Keratinocyte (primary cell): ENCODE measurements at regions not wholly inside any gene's neighbourhood (a gene's known extent, or its start where the extent isn't known, plus 50 kb on each side); places are given as distances from the start of the nearest gene placed in this dataset.

ENCODE experiments used
- DNase-seq: peaks from one replicate; pipeline ENCODE4 v3.0.0-alpha.2; 2011; ENCODE audit warnings: low read depth, missing footprints, low spot score
- FAIRE-seq: peaks from 2 replicates; lab custom pipeline; 2011; peaks lifted over from hg19 to GRCh38; lab: Jason Lieb, UNC
- H2AFZ ChIP-seq: 2 replicates; pipeline ENCODE4 v1.6.0; 2012; ENCODE audit warnings: low read length, control low read depth, inconsistent platforms; ENCODE audit not compliant: control insufficient read depth
- H3K27ac ChIP-seq: 2 replicates; pipeline ENCODE4 v1.5.1; 2011; ENCODE audit warnings: low read length; ENCODE audit not compliant: control insufficient read depth, insufficient read depth
- H3K27me3 ChIP-seq: 3 replicates; pipeline ENCODE4 v1.6.0; 2011; ENCODE audit warnings: low read length; ENCODE audit not compliant: control insufficient read depth, insufficient read depth; ENCODE audit errors: extremely low read depth
- H3K36me3 ChIP-seq, 2 experiments: 2 replicates in 1 of 2; 3 replicates in 1 of 2; pipeline ENCODE4 v1.5.1; 2011; ENCODE audit warnings: low read length in 2 of 2, mild to moderate bottlenecking in 1 of 2; ENCODE audit not compliant: control insufficient read depth in 2 of 2, insufficient read depth in 2 of 2; ENCODE audit errors: extremely low read depth in 1 of 2
- H3K4me1 ChIP-seq: 3 replicates; pipeline ENCODE4 v1.5.1; 2011; ENCODE audit warnings: low read length; ENCODE audit not compliant: control insufficient read depth, insufficient read depth; ENCODE audit errors: extremely low read depth
- H3K4me2 ChIP-seq: 3 replicates; pipeline ENCODE4 v1.6.0; 2011; ENCODE audit warnings: low read depth, low read length; ENCODE audit not compliant: control insufficient read depth, insufficient read depth; ENCODE audit errors: extremely low read depth
- H3K4me3 ChIP-seq, 3 experiments: fragments of 200-600 bp in 1 of 3; sonication (generic) in 1 of 3; 2 replicates in 2 of 3; 3 replicates in 1 of 3; pipeline ENCODE4 v1.5.1; 2011 to 2016; ENCODE audit warnings: low read length in 3 of 3, mild to moderate bottlenecking in 3 of 3, control low read depth in 2 of 3, inconsistent platforms in 1 of 3, low read depth in 1 of 3, mixed read lengths in 1 of 3, mixed run types in 1 of 3, moderate library complexity in 1 of 3; ENCODE audit not compliant: control insufficient read depth in 2 of 3, insufficient read depth in 2 of 3; ENCODE audit errors: extremely low read depth in 1 of 3
- H3K79me2 ChIP-seq: 2 replicates; pipeline ENCODE4 v1.6.0; 2012; ENCODE audit warnings: low read length; ENCODE audit not compliant: control insufficient read depth, insufficient read depth
- H3K9ac ChIP-seq: 3 replicates; pipeline ENCODE4 v1.6.0; 2011; ENCODE audit warnings: low read length; ENCODE audit not compliant: control insufficient read depth, insufficient read depth; ENCODE audit errors: extremely low read depth
- H3K9me1 ChIP-seq: 3 replicates; pipeline ENCODE4 v1.6.0; 2011; ENCODE audit warnings: low read length; ENCODE audit not compliant: control insufficient read depth, insufficient read depth; ENCODE audit errors: extremely low read depth
- H3K9me3 ChIP-seq: 2 replicates; pipeline ENCODE4 v1.5.1; 2012; ENCODE audit warnings: low read depth, low read length; ENCODE audit not compliant: control insufficient read depth
- H4K20me1 ChIP-seq: 3 replicates; pipeline ENCODE4 v1.6.0; 2011; ENCODE audit warnings: low read length; ENCODE audit not compliant: control insufficient read depth, insufficient read depth; ENCODE audit errors: extremely low read depth
- EZH2 ChIP-seq: IDR thresholded peaks from one replicate; pipeline ENCODE4 v1.6.1; 2012; ENCODE audit warnings: inconsistent platforms, mild to moderate bottlenecking, low read length, moderate library complexity
- dilution Hi-C: fragments of 300-500 bp; cut with MboI; formaldehyde crosslinking; loops from one replicate; pipeline ENCODE4 v1.7.0; 2020; ENCODE audit warnings: low sequenced_read_pairs; ENCODE audit not compliant: extremely low pct_ligation_motif_present
- TF ChIP-seq, protein P1 (sequence below), 3 experiments: IDR thresholded peaks in 1 of 3; conservative IDR thresholded peaks in 1 of 3; optimal IDR thresholded peaks in 1 of 3; 2 replicates in 2 of 3; 3 replicates in 1 of 3; pipeline versions ENCODE3 to v1.5.1; 2011; ENCODE audit warnings: low read length in 3 of 3, mild to moderate bottlenecking in 3 of 3, moderate library complexity in 2 of 3, control low read depth in 1 of 3, inconsistent platforms in 1 of 3; ENCODE audit not compliant: insufficient read depth in 2 of 3; ENCODE audit errors: extremely low read depth in 1 of 3

DNA sequence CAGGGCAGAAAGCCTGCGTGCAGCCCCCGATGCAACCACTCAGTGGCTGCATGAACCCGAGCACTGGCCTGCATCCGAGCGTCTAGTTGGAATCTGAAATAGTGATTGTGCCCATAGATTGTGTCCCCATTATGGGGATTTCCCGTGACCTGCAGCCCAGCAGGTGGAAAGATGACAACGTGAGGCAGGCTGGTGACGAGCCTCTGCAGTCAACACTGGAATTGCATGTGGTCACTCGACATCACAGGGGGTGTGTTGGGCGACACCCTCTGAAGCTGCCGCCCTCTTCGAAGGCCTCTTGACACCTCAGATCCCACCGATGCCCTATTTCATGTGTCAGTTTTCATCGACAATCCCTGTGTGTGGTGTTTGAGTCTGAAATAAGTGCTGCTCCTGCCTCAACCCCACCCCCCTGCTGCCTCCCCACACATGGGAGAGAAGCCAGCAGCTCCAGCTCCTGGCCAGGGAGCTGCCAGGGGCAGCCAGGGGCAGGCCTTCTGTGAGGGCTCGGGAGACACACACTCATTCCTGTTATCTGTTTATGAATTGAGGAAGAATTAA lies 172.0 kb upstream of the B3GAT1 start:
- Histone ChIP-seq H2AFZ (no peak overlapping the region), H3K27me3 (no peaks in the 10 kb centered on the region), H3K79me2 (no peaks in the 10 kb centered on the region), H3K9me1 (no peaks in the 10 kb centered on the region), H3K36me3 (no peaks in the 10 kb centered on the region), H3K4me1 (no peaks in the 10 kb centered on the region), H3K27ac (no peak overlapping the region), H3K9me3 (no peaks in the 10 kb centered on the region), H3K4me3 (no peak overlapping the region), H3K4me2 (no peak overlapping the region), H4K20me1 (no peaks in the 10 kb centered on the region), H3K9ac (no peak overlapping the region)
- no peak for DNase-seq
- FAIRE-seq = no peak
- TF ChIP-seq, protein P1, sequence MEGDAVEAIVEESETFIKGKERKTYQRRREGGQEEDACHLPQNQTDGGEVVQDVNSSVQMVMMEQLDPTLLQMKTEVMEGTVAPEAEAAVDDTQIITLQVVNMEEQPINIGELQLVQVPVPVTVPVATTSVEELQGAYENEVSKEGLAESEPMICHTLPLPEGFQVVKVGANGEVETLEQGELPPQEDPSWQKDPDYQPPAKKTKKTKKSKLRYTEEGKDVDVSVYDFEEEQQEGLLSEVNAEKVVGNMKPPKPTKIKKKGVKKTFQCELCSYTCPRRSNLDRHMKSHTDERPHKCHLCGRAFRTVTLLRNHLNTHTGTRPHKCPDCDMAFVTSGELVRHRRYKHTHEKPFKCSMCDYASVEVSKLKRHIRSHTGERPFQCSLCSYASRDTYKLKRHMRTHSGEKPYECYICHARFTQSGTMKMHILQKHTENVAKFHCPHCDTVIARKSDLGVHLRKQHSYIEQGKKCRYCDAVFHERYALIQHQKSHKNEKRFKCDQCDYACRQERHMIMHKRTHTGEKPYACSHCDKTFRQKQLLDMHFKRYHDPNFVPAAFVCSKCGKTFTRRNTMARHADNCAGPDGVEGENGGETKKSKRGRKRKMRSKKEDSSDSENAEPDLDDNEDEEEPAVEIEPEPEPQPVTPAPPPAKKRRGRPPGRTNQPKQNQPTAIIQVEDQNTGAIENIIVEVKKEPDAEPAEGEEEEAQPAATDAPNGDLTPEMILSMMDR (optimal IDR thresholded peaks at IDR 0.05 in 1 of 3, IDR thresholded peaks at IDR 0.05 in 1 of 3, conservative IDR thresholded peaks at IDR 0.05 in 1 of 3; ENCODE audit: extremely low read depth in 1 of 3, insufficient read depth in 2 of 3, low read length in 3 of 3) = no peak
- TF ChIP-seq EZH2 = no peak
- dilution Hi-C loops = no loop called here

DNA sequence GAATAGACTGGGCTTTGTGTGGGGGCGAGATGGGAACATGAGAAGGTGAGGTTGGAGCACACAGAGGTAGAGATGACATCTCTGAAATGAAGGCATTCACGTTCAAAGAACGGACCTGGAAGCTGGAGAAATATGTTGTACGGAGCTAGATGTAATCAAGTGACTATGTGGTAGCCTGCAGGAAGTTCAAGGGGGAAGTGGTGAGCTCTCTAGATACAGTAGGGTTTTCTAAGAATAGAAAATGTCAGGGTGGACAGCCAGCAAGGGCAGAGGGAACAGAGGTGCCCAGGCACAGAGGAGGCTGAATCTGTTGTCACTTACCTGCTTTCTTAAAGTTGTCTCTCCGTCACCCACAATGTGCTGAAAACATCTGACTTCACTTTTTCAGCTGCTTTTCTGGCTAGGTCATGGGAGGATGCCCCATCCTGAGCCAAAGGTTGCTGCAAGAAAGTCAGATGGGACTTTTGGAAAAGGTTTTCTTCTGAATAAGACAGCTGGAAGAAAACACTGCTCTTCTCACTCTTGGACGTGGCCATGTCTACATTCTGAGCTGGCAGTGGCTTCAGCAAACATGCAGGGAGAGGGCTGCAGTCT lies 171.5 kb upstream of the B3GAT1 start:
- Histone ChIP-seq H3K27me3 (no peaks in the 10 kb centered on the region), H3K27ac (no peak overlapping the region), H2AFZ (no peak overlapping the region), H4K20me1 (no peaks in the 10 kb centered on the region), H3K9ac (no peak overlapping the region), H3K9me3 (no peaks in the 10 kb centered on the region), H3K9me1 (no peaks in the 10 kb centered on the region), H3K4me3 (no peak overlapping the region), H3K4me1 (no peaks in the 10 kb centered on the region), H3K4me2 (no peak overlapping the region), H3K79me2 (no peaks in the 10 kb centered on the region), H3K36me3 (no peaks in the 10 kb centered on the region)
- dilution Hi-C loops = no loop called here
- FAIRE-seq (no peak), DNase-seq (no peak)
- TF ChIP-seq, protein P1 (optimal IDR thresholded peaks at IDR 0.05 in 1 of 3, IDR thresholded peaks at IDR 0.05 in 1 of 3, conservative IDR thresholded peaks at IDR 0.05 in 1 of 3; ENCODE audit: extremely low read depth in 1 of 3, insufficient read depth in 2 of 3, low read length in 3 of 3) = no peak
- no peak for TF ChIP-seq EZH2
